Ishikawa (cell line): ENCODE measurements at regions not wholly inside any gene's neighbourhood (a gene's known extent, or its start where the extent isn't known, plus 50 kb on each side); places are given as distances from the start of the nearest gene placed in this dataset.

Source experiments
- RAD21 ChIP-seq: IDR thresholded peaks from 2 replicates; pipeline ENCODE4 v1.6.1; 2012; ENCODE audit warnings: low read depth
- USF1 ChIP-seq: IDR thresholded peaks from 2 replicates; pipeline ENCODE4 v1.6.1; 2012

- TF ChIP-seq RAD21 (no peak), USF1 (no peak)
Measured at GRCh38 chr16:35319536-35320192, 1860.3 kb downstream of the TP53TG3F start.
